HG02884 (cell line): ENCODE measurements at regions not wholly inside any gene's neighbourhood (a gene's known extent, or its start where the extent isn't known, plus 50 kb on each side); places are given as distances from the start of the nearest gene placed in this dataset.

Experiments used
- ATAC-seq: cut with Tn5 transposase; IDR thresholded peaks from one replicate; pipeline ENCODE4 v1.9.1; 2021; ENCODE audit warnings: mild to moderate bottlenecking, moderate library complexity; ENCODE audit not compliant: unreplicated experiment

DNA sequence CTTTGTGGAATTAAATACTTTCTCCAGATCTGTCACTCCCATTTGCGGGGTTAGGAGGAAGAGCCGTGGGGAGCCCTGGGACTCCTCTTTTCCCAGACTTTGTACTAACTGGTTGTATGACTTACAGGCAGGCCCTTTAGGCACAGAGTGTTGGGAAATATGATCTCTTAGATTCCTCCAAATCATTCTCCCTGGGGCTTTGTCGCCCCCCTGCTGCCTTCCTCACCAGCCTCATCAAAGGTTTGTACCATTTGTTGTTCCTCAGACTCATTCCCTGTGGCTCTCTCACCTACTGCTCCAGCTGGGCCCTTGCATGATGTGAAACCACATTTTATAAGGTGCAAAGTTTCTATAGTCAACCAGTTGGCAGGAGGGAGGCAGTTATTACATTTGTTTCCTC is 56.4 kb downstream of the CRYGS start:
- no peak for ATAC-seq

DNA sequence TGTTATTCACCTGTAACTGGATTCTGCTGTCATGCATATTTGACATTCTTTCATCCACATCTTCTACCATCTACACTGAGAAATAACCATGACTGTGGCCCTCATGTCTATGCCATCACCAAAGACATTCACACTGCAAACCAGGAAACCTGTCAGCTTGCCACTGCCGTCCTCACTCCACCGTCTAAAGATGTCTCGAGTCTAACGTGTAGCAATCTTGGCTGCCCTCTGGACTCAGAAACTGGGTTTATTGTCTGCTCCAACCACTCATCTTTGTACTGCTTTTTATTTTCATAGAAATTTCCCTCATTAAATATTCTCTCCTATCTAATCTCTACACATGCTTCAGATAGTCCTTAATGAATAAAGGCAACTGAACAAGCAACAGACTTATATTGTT is 57.1 kb downstream of the CRYGS start:
- ATAC-seq = no peak

DNA sequence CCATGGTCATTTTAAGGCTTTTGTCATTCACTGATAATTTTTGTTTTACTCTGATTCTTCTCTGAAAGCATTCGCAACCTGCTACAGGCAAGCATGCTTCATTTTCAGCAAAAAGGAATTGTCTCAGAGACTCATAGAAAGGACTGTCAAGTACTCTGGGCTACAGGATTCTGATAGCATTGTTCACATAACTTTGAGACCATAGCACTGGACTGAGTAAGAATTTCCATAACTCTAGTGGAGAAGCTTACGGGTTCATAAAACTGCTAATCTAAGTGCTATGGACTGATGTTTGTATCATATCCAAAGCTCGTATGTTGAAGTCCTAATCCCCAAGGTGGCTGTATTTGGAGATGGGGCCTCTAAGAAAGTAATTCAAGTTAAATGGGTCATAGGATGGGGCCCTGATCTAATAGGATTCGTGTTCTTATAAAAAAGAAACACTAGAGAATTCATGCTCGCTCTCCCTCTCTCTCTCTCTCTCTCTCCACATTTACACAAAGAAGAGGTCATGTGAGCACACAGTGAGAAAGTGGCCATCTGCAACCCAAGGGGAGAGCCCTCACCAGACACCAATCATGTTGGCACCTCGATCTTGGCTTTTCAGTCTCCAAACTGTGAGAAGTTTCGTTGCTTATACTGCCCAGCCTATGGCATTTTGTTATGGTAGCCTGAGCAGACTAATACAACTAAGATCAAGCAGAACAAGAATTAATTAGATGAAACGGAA is 60.4 kb downstream of the CRYGS start:
- ATAC-seq = no peak

DNA sequence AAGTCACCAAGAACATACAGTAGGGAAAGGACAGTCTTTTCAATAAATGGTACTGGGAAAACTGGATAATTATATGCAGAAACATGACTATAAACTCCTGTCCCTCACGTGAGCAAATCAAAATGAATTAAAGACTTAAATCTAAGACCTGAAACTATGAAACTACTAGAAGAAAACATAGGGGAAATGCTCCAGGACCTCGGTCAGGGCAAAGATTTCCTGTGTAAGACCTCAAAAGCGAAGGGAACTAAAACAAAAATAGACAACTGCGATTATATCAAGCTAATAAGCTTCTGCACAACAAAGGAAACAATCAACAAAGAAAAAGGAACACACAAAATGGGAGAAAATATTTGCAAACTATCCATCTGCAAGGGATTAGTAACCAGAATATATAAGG is 62.7 kb downstream of the CRYGS start:
- ATAC-seq = no peak

DNA sequence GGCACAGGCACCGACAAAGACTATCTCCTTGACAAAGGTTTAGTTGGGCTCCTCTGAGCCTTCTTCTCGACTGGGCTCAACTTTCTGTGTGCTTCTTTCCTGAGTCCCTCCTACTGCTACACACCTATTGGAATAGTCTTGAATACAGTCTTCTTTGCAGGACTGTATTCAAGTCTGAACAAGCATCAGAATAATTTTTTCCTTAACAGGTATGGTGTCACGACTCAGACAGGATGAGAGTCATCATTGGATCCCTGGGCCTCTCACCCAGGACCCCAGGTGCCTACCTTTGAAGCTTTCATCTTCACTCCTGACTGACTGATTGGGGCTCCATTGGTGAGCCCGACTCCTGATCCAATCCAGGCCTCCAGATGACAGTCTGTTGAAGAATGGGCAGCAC is 66.3 kb downstream of the CRYGS start:
- no peak for ATAC-seq

DNA sequence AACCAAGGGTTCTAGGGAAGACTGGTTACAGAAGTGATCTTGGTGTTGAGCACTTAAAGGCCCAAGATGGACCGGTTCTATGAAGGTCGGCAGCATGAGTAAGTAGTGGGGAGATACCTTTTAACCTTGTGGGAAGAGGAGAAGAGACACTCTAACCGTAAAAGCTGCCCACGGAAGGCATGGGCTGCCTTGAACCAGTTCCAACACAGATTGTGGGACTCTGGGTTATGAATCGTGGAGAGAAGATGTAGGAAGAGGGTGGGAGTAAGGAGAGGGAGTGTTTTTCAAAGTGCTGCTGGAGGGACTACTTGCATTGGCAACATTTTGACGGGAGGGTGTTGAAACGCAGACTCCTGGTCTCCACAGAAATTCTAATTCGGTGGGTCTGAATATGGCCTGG is 67.1 kb downstream of the CRYGS start:
- ATAC-seq = no peak

DNA sequence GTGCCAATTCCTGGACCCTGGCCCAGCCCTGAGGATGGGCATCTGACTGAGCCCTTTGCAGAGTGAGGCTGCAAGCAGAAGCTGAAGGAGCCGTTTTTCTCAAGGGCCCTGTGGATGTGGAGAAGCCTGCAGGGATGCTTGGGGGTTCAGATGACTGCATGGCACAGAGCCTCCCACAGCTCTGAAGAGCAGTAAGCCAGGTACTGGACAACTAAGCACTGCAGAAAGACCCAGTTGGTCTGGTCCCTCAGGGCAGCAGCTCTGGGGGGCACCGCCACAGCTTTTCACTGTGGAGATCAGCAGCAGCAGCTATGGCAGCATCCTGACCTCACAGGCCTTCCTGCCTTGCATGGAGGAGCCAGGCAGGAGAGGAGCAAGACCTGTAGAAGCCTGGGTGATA is 67.6 kb downstream of the CRYGS start:
- no peak for ATAC-seq

DNA sequence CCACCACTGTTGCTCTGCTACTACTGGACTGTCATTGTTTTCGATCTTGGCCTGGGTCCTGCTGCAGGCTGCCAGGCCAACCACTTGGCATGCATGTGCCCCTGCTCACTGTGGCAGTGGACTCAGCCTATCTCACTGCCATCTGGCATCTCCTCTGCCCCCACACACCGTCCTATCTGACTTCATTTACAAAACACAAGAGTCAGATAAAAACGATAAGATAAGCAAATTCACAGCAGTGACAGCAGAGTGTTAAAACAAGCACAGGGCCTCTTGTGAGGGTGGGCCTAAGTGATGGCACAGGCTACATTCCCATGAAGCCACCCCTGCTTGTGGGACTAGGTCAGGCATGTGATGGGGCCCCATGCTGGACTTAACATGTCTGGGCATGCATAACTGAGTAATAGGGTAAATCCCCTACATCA is 68.1 kb downstream of the CRYGS start:
- ATAC-seq = no peak

DNA sequence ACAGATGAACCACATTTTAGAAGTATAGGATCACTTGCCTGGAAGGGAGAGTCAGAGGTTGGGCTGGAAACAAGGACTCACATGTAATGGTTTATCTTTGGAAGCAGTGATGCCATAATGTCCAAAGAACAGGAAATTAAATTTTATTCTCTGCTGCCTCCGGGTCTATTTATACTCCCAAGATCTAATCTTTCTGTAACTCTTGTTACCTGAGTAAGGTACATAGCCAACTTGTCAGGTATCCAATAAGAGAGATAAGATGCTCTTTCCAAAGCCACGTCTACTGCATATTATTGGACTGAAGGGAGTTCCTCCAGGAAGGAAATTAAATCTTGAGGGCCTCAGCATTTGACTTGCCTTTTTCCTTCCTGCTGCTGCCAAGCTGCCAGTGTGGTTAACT is 71.0 kb downstream of the CRYGS start:
- no peak for ATAC-seq

DNA sequence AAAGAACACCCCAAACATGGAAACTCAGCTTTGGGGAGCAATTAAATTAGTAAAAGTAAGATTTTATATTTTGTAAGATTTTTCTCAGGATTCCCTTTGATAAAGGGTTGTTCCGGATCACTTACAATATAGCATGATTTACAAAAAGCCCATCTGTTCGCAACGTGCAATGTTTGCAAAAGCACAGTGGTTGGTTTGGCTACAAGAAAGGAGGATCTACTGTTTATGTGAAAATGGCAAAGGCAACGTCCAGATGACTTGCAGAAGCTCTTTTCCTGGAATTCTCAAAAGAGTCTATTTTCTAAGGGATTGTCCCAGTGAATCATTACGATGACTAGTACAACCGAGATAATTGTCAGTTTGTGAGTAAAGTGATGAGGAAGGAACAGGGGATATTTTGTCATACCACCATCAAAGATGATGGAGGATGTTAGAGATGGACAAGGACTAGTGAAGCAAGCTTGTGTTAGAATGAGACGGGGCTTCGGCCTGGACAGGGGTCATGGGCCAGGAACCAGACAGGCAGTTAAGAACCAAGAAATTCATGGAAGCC is 71.6 kb downstream of the CRYGS start:
- no peak for ATAC-seq

DNA sequence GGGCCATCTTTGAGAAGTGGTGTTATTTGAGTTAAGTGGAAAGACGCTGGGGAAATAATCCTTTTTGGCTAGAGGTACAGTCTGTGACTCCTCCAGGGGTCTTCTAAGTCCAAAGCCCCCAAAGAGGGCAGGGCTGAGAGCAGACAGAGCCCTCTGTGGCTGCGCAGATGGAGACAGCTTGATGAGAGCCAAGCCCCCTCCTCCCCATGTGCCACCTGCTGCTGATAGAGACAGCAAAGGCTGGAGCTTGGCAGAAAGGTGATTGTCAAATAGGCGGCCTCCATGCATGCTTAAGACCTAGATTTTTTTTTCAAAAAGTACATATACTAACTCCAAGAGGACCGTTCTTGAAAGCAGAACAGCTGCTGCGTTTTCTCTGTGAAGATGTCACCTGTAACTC is 72.4 kb downstream of the CRYGS start:
- no peak for ATAC-seq

DNA sequence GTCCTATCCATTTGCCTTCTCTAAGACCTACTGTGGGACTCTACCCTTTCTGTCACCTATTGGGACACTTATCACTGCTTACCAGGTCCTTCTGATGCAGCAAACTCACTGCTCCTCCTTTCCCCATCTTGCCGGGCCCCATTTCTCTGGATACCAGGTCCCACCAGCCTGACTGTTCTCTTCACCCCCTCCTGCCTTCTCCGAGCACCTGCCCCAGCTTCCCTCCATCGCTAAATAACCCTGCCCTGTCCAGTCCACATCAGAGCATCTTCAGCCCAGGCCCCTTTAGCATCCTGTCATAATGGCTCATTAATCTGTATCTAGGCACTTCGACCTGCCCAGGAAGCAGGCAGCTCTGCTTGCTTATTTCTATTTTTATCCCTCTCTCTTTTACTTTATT is 74.7 kb downstream of the CRYGS start:
- no peak for ATAC-seq

DNA sequence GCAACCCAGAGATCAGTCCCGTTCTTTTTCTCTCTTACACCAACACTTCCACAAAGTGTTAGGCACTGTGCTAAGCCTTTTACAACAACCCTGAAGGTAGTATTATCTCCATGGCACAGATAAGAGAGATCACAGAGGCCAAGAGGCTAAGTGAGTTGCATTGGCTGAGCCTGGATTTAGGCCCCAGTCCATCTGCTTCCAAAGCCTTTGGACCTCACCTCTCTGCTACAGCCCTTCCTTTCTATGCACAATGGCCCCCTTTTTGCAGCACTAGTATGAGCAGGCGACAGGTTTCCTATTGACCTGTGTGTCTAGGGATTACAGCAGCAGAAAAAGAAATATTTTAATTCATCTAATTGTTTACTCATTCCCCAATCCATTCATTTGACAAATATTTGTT is 76.2 kb downstream of the CRYGS start:
- no peak for ATAC-seq

DNA sequence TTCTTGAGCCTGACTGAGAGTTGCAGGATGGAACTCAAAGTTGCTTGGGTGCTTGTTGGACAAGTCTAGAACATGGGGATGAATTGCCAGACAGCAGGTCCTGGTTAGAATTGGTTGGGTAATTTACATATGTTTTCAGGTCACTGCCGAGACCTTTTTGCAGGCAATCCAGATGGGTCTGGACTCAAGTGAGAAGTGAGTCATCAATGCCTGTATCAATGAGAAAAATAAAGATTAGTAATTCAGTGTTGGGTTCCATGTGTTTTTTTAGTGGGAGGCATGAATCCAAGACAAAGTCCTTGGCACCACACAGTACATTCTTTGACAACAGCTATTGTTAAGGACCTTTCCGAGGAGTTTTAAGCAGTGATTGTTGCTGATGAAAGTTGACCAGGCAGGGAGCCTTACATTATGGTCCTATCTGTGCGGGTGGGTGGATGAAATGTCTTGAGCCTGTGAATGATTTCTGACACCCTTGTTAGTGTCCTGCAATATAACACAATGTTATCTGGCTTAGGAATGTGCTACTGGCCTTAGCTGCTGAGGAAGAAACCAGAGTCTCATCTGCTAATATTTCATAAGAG is 77.7 kb downstream of the CRYGS start:
- no peak for ATAC-seq

DNA sequence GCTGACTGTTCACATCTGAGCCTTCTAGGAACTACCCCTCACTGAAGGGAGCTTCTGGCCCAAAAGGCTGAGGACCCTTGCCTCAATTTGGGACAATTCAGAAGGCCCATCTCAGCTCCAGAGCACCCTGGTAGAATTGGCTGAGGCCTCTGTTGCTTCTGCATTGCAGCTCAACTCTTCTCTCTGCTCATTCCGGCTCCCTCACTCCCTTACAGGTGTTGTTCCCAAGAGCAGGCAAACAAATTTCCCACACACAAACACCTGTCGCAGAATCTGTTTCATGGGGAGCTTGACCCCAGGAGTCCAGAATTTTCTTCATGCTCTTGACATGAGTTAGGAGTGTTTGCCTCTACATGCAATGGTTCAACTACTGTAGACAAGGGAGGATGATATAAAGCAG is 78.7 kb downstream of the CRYGS start:
- no peak for ATAC-seq

DNA sequence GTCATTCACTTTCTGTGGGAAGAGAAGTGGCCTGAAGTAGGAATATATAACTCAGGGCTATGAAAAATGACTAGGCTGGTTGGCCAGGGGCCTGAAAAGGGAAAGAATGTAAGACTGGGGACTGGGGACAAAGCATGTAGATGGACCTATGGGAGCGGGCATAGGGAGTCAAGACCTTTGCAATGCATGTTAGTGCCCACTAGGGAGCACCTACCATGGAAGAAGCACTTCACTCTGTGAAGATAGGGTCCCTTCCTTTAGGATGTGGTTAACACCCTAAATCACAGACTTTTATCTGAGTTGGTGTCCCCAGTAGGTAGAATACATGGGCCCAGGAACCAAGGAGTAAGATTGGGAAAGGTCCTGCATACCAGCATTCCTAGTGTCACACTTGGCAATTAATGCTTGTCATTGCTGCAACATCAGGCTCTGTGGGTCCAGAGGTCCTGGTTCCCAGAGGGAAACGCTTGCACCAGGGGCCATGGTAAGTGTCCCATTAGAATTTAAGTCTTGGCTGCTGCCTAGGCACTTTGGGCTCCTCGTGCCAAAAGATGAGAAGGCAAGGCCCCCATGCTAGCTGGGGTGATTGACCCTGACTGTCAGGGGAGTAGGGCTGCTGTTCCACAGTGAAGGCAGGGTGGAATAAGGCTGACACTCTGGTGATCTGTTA is 79.6 kb downstream of the CRYGS start:
- ATAC-seq = no peak

DNA sequence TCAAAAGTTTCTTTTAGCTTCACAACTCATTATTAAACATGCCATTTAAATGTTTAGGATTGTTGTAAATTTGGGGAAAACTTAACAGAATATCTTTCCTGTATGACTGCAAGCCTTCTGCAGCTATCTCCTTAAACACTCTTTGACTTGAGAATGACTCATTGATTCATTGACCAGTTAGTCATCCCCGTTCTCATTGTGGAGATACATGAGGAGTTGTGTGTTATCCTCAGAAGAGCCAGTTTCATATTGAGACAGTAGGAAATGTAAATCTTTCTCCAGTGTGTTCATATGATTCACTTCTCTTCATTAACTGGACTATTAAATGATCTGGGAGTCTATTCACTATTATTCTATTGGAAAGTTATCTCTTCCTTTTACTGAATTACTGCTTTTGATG is 83.0 kb downstream of the CRYGS start:
- ATAC-seq = no peak

DNA sequence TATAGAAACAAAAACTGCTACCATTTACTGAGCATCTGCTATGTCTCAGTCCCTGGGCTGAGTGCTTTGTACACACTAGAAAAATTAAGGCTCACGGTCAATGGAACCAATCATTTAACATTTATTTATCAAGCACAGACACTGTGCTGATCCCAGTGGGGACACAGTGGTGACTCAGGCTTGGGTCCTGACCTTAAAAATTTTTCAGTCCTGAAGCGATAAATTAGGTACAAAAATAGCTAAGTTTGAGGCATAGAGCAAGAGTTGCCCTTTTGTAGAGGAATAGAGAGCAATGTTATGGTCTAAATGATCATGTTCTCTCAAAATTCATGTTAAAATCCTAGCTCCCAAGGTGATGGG is 85.1 kb downstream of the CRYGS start:
- ATAC-seq = no peak

DNA sequence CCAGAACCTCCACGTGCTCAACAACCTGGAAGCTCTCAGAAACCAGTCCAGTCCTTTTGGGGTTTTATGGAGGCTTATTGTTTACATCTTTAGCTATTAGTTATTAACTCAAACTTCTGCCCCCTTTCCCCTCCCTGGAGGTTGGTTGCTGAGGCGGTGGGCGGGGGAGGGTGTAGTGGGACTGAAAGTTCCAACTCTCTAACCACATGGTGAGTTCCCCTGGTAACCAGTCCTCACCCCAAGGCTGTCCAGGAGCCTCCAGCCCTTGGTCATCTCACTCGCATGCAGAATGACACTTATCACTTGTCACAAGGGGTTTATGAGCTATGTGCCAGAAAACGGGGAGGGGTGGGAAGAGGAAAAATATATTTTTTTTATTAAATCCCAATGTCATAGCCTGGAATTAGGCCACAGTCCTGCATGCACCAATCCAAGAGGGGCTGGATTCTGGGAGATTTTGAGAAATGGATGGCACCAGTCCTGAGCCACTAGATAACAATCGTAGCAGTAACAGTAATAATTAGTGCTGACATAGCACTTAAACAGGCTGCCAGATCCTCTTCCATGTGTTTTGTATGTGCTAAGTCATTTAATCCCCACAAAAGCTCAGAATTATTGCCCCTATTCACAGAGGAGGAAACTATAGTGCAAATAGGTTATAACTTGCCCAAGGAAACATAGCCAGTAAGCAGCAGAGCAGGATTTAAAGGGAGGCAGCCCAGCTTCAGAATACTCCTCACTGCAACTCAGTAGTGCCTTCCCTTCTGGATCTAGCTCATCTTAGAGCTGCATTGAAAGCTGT is 85.7 kb downstream of the CRYGS start:
- no peak for ATAC-seq

DNA sequence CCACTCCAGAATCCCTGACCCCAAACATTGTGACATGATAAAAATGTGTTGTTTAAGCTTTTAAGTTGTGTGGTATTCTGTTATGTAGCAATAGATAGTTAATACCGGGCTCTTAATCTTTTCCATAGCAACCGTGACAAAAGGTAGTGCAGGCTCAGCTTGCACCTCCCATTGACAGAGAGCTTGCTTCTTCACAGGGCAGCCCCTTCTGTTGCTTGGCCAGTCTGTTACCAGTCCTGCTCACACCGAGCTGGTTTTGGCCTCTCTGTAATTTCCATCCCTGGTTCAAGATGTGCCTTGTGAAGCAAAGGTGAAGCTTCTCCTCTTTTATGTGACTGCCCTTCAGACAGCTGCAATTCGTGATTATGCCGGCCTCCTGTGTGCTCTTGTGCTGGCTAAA is 86.9 kb downstream of the CRYGS start:
- ATAC-seq = no peak

DNA sequence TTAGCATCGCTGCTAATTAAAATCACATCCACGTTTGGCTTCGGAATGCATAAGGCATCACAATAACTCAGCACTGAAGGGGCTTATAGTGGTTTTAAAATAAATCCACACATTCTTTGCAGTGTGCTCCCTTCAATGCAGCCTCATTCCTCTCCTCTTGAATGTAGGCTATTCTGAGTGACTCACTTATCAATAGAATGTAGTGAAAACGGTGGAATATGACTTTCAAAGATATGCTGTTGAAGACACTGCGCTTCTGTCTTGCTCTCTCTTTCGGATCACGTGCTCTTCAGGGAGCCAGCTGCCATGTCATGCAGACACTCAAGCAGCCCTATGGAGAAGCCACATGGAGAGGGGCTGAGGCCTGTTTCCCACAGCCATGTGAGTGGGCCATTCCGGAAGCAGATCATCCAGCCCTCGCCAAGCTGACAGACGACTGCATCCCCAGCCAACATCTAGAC is 87.4 kb downstream of the CRYGS start:
- no peak for ATAC-seq
